ENCODE measurements at regions not wholly inside any gene's neighbourhood (a gene's known extent, or its start where the extent isn't known, plus 50 kb on each side); places are given as distances from the start of the nearest gene placed in this dataset.
A peak's percentile ranks its signal among the peaks of the same experiment; 100 is the strongest.
"Not testable (repeated sequence)": the region's sequence is repeated elsewhere in the genome, so short reads cannot be mapped to it uniquely, and the experiment has no call there.

- ATAC-seq (peak; percentile 84), DNase-seq (peak in 1 of 3 donors; percentile 44)
- H3K36me3 ChIP-seq (ENCODE audit: low read depth); H3K4me3 ChIP-seq; H3K4me1 ChIP-seq (ENCODE audit: low read depth); intact Hi-C loops (cut with DNase I, micrococcal nuclease); H3K9me3 ChIP-seq: not testable (repeated sequence)
Measured at GRCh38 chr15:30842798-30843472, 60.8 kb upstream of the FAN1 start.

GRCh38 chr15:30845536-30845935, 58.2 kb upstream of the FAN1 start:
- H3K36me3 ChIP-seq (ENCODE audit: low read depth); H3K4me3 ChIP-seq; ATAC-seq; H3K4me1 ChIP-seq (ENCODE audit: low read depth); intact Hi-C loops (cut with DNase I, micrococcal nuclease); DNase-seq; H3K9me3 ChIP-seq: not testable (repeated sequence)
